ENCODE measurements at regions not wholly inside any gene's neighbourhood (a gene's known extent, or its start where the extent isn't known, plus 50 kb on each side); places are given as distances from the start of the nearest gene placed in this dataset.

DNA sequence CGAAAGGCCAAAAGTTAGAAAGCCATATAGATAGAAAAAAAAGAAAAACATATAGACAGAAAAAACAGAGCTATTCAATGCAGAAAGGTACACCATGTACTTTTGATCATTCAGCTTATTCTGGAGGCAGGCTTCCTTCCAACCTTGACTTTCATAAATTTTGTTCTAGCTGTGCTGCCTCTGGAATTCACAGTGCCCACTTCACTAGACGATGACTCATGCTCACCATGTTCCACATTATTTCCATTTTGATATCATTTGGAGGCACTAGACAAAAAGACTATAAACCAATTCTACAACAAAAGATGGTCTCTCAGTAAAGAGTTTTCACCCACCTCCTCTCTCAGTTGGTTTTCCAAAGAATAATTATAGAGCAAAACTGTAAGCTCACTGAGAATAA lies 229.0 kb upstream of the IPO5 start:
- no peak overlapping the region for H3K4me3 ChIP-seq (replicated peaks; ENCODE audit: low read depth, low read length)
- peak; percentile 27 for DNase-seq (ENCODE audit: low read depth)
- TF ChIP-seq, protein P1, sequence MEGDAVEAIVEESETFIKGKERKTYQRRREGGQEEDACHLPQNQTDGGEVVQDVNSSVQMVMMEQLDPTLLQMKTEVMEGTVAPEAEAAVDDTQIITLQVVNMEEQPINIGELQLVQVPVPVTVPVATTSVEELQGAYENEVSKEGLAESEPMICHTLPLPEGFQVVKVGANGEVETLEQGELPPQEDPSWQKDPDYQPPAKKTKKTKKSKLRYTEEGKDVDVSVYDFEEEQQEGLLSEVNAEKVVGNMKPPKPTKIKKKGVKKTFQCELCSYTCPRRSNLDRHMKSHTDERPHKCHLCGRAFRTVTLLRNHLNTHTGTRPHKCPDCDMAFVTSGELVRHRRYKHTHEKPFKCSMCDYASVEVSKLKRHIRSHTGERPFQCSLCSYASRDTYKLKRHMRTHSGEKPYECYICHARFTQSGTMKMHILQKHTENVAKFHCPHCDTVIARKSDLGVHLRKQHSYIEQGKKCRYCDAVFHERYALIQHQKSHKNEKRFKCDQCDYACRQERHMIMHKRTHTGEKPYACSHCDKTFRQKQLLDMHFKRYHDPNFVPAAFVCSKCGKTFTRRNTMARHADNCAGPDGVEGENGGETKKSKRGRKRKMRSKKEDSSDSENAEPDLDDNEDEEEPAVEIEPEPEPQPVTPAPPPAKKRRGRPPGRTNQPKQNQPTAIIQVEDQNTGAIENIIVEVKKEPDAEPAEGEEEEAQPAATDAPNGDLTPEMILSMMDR (IDR thresholded peaks at IDR 0.05; ENCODE audit: low read length, missing control alignments): no peak

DNA sequence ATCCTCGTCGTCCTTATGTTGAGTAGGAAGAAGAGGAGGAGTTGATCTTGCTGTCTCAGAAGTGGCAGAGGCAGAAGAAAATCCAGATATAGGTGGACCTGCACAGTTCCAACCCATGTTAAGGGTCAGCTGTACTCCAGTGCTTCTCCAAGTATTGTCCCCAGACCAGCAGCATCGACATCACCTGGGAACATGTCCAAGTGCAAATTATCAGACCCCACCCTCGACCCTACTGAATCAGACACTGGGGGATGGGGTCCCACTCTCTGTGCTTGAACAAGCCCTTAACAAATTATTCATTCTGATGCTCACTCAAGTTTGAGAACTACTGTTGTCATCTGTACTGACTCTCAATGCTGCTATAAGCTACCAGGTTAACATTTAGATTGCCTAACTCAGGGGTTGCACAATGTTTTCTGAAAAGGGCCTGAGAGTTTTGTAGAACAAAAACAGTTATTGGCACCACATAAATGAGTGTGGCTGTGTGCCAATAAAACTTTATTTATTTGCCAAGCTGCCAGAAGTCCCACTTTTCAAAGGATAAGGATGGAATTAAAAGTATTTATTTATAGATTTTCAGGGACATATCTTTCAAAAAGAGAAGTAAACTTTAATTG lies 226.7 kb upstream of the IPO5 start:
- TF ChIP-seq, protein P1 (IDR thresholded peaks at IDR 0.05; ENCODE audit: low read length, missing control alignments): no peak
- peak; percentile 94 for DNase-seq (ENCODE audit: low read depth)
- no peak overlapping the region for H3K4me3 ChIP-seq (replicated peaks; ENCODE audit: low read depth, low read length)

DNA sequence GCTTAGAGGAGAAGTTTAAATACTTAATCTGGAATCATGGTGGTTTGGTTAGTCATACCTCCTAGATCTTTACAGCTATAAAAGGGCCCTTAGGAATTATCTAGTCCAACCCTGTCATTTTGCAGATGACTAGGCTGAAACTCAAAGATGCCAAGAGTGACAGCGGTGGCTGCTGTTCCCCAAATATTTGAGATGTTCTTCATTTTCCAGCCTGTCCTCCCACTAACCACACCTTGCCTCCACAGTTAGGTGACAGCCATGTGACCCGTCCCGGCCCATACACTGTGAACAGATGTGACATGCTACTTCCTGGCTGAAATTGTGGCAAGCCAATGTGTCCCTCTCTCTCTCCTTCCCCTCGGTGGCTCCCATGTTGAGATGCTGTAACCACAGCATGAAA lies 225.5 kb upstream of the IPO5 start:
- TF ChIP-seq, protein P1 (IDR thresholded peaks at IDR 0.05; ENCODE audit: low read length, missing control alignments): no peak
- DNase-seq (ENCODE audit: low read depth): no peak
- H3K4me3 ChIP-seq (replicated peaks; ENCODE audit: low read depth, low read length): no peak overlapping the region

DNA sequence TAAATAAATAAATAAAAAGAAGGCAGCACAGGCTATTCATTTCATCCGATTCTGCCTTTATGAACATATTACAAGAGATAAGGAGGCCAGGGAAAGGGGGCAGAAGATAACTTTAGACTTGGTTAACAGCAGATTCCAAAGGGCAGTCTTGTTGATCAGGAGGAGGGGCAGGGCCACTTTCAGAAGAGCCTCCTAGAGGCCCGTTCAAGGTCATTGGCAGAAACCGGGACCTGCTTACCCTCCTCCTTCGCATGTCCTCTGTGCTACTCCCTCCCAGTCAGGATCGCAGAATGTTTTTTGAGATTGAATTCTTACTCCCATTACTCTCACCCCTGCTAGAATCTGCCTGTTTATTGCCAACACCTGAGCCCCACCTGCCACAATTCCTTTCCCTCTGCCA lies 217.0 kb upstream of the IPO5 start:
- TF ChIP-seq, protein P1 (IDR thresholded peaks at IDR 0.05; ENCODE audit: low read length, missing control alignments): no peak
- H3K4me3 ChIP-seq (replicated peaks; ENCODE audit: low read depth, low read length): no peak overlapping the region
- no peak for DNase-seq (ENCODE audit: low read depth)

DNA sequence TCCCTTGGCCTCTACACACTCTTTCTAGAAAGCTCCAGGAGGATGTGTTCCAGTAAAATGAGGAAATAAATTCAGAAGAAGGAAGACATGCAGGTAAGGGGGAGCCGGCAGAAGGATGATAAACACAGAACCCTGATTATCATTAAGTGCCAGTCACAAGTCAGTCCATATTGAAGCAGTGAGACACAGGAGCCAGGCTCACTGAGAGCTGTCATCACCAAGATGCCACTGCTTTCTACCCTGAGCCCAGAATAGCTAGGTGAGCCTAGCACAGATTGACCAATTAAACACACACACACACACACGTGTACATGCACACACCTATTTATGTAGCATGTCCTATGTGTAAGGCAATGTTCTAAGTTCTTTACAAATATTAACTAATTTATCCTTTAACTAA lies 211.4 kb upstream of the IPO5 start:
- H3K4me3 ChIP-seq (replicated peaks; ENCODE audit: low read depth, low read length): no peak overlapping the region
- no peak for DNase-seq (ENCODE audit: low read depth)
- TF ChIP-seq, protein P1 (IDR thresholded peaks at IDR 0.05; ENCODE audit: low read length, missing control alignments): no peak

DNA sequence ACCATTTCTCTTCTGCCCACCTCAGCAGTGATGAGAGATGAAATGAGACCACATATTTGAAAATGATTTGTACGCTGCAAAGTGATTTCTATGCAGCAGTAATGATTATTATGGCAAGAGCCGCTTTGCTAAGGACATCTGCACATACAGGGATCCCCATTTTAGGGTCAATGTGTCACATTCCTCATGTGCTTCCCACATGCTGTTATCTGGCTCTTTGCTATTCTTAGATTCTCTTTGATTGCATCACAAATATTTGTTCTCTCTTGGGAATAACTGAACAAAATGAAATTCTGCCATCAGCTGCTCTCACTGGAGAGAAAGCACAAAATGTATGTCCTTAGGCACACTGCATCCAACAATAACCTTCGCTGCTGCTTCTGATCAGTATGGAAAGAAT lies 209.5 kb upstream of the IPO5 start:
- DNase-seq (ENCODE audit: low read depth): peak; percentile 63

DNA sequence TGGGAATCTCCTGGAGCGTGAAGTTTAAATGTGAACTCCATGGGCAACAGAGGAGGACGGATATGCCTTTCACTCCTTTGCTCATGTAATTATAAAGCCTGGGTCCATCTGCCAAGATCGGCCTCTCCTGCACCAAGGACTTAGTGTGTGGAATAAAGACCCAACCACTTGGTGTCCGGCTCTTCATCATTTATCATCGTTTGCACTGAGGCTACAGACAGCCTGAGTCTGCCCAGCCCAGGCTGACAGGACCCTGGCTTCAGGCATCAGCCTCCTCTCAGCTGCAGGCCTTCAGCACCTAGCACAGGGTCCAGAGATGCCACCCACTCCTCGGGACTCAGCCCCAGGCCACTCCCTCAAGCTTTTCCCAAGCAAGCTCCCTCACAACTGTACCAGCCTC lies 206.8 kb upstream of the IPO5 start:
- H3K4me3 ChIP-seq (replicated peaks; ENCODE audit: low read depth, low read length): no peak overlapping the region
- DNase-seq (ENCODE audit: low read depth): no peak
- TF ChIP-seq, protein P1 (IDR thresholded peaks at IDR 0.05; ENCODE audit: low read length, missing control alignments): no peak

More for the DNA sequence above, 209.5 kb upstream of the IPO5 start:
- TF ChIP-seq, protein P1 (IDR thresholded peaks at IDR 0.05; ENCODE audit: low read length, missing control alignments): no peak
- H3K4me3 ChIP-seq (replicated peaks; ENCODE audit: low read depth, low read length): no peak overlapping the region
